OCI-LY1 (cell line): ENCODE measurements at regions not wholly inside any gene's neighbourhood (a gene's known extent, or its start where the extent isn't known, plus 50 kb on each side); places are given as distances from the start of the nearest gene placed in this dataset.

ENCODE experiments used
- CTCF ChIP-seq: fragments of 200-600 bp; sonication (generic), shearing (Covaris generic); IDR thresholded peaks from 2 replicates; pipeline ENCODE4 v1.5.1; 2017; ENCODE audit warnings: mild to moderate bottlenecking, antibody characterized with exemption, low read length, moderate library complexity, mixed read lengths
- EZH2 ChIP-seq: fragments of 200-600 bp; sonication (generic), shearing (Covaris generic); IDR thresholded peaks from 2 replicates; pipeline ENCODE4 v1.8.0; 2017; ENCODE audit warnings: borderline replicate concordance, mixed run types, mild to moderate bottlenecking, antibody characterized with exemption, low read length, moderate library complexity, mixed read lengths

GRCh38 chr14:30177781-30178180, 250.1 kb upstream of the PRKD1 start:
- TF ChIP-seq CTCF: no peak
- TF ChIP-seq EZH2: no peak
